Stimulated activated CD4-positive, alpha-beta T cell treated with anti-CD3 and anti-CD28 coated beads, Interleukin-1b, Interleukin-23, amount 100 ng/mL, for 24 hours (primary cell): ENCODE measurements at regions not wholly inside any gene's neighbourhood (a gene's known extent, or its start where the extent isn't known, plus 50 kb on each side); places are given as distances from the start of the nearest gene placed in this dataset.
"Not testable (repeated sequence)": the region's sequence is repeated elsewhere in the genome, so short reads cannot be mapped to it uniquely, and the experiment has no call there.

ENCODE experiments used
- DNase-seq, 4 experiments: peaks; one replicate each; pipeline ENCODE4 v3.0.0-alpha.2; 2020; ENCODE audit warnings: low read depth in 4 of 4, low spot score in 1 of 4

DNA sequence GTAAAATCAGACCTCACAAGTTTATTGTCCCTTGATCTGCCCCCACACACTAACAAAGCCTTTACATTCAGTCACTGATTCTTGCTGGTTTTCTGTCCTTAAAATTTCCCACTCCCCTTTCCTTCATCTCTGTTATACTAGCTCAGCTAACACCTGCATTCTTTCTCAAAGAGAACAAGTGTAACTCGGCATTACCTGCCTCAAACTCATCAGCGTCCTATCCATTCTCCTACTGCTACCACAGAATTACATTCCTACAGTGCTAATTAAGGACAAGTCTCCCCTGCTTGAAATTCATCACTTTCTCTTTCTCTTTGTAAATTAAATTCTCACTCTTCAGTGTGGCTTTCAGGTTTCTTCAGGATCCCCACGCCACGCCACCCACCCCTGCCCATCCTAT, 773.2 kb downstream of the FRK start:
- no peak for DNase-seq

DNA sequence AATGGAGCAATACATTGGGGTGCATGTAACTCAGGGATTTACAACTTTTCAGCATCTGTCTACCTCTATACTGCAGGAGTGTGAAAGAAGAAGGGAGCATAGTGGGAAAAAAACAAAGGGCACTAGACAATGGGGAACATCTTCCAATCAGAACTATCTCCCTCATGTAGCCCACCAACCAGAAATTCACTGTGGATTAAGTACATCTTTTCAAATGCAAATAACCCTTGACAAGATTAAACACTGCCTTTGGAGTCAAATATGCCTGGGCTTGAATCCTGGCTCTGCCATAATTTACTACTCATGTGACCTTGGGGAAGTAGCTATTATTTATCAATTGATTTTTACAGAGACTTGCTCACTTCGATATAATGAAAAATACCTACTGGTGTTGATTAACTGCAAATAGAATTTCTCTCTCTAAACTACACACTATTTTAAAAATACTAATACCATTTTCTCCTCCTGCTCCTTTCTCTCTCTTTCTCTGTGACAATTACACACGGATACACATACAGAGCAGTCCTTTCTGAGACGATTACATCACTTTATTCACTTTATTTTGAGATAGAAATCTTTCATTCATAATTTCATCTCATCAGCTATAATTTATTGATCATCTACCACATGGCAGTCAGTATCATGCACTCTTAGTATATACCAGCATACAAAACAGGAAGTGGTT, 783.7 kb downstream of the FRK start:
- no peak for DNase-seq

DNA sequence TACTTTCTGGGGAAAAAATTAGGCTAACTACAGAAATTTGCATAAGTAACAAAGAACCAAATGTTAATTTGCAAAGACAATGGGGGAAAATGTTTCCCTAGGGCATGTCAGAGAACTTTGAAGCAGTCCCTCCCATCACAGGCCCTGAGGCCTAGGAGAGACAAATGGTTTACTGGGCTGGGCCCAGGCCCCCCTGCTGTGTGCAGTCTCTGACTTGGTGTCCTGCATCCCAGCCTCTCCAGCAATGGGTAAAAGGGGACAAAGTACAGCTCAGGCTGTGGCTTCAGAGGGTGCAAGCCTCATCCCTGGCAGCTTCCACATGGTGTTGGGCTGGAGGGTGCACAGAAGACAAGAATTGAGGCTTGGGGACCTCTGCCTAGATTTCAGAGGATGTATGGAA, 788.4 kb downstream of the FRK start:
- DNase-seq = no peak

DNA sequence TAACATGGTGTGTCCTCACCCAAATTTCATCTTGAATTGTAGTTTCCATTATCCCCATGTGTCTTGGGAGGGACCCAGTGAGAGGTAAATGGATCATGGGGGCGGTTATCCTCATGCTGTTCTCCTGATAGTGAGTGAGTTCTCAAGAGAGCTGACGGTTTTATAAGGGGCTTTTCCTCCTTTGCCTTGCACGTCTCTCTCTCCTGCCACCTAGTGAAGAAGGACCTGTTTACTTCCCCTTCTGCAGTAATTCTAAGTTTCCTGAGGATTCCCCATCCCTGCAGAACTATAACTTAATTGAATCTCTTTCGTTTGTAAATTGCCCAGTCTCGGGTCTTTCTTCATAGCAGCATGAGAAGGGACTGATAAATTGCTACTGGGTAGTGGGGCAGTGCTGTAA, 789.3 kb downstream of the FRK start:
- DNase-seq = no peak

DNA sequence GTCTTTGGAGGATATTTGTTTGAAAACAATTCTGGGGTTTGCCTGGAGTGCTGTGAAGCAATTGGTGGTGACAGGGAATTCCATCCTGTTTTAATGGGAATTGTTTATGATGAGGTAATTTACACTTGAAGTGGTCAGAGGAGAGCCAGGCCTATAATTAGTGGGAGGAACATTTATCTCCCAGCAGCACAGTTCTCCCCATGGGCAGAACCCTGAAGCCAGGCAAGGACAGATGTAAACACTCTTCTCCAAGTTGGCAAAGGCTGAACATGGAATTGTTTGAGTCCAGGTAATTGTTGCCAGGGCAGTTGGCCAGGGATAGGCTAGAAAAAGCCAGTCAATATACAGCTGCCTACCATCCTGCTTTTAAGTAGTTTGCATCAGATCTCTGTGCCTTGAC, 789.7 kb downstream of the FRK start:
- no peak for DNase-seq

DNA sequence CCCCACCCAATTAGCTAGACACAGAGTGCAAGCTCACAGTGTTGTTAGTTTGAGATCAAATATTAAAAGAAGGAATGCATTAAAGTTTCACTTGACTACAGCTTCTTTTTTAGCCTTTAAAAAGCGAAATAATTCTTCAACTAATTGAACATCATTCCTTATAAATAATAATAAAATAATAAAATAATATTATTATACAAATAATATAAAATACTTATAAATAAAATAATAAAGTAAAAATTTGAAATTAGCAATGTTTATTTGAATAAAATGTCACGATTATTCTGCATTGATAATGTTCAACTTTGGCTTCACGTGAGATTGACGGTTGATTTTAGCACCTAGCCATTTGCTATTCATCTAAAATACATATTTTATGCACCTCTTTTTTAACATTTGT, 819.3 kb downstream of the FRK start:
- DNase-seq = no peak

DNA sequence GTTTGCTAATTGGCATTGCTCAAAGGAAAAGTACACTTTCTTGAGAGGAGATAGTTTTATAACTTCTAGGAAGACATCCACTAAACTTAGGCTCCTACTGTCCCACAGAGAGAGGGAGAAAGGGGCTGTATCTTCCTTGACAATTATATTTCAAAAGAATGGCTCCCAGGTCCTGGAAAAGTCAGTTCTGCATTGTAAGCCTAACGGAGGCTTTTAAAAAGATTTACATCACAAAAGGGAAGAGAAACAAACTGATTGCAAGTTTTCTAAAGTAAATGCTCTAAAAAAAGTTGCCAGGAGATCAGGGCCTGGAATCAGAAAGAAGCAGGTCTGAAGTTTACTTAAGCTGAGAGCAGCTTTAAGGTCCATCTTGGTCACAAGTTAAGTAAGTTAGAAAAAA, 839.5 kb downstream of the FRK start:
- no peak for DNase-seq

DNA sequence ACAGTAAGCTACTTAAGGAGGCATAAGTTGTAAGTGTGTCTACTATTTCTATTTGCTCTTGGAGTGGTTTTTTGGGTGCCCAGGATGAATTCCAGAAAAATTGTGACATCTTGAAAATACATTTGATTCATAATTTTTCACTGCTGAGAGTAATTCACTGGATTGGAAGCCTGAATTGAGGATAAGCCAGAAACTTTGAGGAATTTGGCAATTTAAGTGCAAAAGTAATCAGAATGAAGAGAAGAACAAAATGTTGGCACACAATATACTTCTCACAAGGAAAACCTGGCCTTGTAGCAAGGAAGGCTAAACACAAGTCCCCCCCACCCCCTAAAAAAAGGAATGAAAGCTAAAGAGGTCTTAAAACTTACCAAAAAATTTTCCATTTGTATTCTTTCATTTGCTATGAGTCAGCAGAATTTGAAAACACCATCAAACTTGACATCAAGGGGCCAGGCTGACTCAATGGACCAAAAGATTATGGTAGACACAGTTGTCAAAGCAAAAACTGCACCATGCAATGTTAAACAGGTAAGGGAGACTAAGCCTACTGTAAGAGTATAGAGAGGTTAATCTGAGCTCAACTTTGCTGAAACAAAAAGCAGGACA, 840.0 kb downstream of the FRK start:
- DNase-seq = no peak

DNA sequence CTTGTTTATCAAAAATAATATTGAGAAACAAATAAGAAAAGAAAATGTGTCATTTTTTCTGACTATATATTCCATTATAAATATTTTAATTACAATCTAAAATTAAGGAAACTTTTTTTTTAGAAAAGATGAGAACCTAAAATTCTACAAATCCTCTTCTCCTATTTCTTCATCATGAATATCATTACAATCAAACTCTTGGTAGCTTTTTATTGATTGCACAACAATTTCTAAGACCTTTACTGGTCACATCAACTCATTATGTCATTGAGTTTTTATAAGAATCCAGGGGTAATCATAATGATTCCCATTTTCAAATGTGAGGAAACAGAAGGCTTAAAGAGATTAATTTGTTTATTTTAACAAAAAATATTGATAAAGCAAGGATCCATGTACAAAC, 841.0 kb downstream of the FRK start:
- DNase-seq = no peak

DNA sequence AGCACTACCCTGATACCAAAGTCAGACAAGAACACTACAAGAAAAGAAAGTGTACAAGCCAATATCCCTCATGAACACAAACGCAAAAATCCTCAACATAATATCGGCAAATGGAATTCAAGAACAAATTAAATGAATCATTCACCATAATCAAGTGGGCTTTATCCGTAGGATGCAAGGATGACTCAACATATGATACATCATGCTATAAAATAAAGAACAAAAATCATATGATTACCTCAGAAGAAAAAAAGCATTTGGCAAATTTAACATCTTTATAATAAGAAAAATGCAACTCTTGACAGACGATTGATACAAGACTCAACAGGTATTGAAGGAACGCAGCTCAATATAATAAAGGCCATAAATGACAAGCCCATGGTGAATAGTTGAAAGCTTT, 843.9 kb downstream of the FRK start:
- no peak for DNase-seq

DNA sequence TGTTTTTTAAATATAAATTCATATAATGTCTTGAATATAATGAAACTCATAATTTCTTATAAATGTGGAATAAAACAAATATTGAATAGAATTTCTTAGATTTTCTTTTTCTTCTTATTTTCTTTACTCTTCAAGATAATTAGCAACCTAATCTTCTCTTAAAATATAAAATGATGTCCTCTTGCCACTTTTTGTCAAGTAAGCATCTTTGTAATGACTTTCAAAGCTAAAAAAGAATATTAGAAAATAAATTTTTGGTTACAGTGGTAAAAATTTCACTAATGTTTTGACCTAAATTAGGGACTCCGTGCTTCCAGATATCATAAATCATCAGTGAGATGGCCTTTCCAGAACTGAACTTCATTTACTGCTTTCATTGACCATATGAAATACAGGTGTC, 846.4 kb downstream of the FRK start:
- no peak for DNase-seq

DNA sequence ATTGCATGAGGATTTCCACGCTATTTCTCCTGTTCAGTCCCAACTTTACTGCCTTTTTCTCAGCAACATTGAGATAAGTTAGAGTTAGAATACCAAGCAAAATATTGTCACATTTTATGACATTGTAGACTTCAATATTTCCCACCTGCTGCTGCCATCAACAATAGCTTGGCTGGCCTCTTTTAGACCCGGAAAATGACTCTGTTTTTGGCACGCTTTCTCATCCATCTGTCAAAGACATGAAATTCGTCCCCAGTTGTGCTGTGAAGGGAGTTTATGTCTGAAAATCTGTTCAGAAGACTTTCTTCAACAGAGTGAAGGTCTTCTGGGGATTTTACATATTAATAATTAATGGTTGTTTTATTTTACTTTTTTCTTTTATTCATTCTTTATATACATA, 857.3 kb downstream of the FRK start:
- no peak for DNase-seq

DNA sequence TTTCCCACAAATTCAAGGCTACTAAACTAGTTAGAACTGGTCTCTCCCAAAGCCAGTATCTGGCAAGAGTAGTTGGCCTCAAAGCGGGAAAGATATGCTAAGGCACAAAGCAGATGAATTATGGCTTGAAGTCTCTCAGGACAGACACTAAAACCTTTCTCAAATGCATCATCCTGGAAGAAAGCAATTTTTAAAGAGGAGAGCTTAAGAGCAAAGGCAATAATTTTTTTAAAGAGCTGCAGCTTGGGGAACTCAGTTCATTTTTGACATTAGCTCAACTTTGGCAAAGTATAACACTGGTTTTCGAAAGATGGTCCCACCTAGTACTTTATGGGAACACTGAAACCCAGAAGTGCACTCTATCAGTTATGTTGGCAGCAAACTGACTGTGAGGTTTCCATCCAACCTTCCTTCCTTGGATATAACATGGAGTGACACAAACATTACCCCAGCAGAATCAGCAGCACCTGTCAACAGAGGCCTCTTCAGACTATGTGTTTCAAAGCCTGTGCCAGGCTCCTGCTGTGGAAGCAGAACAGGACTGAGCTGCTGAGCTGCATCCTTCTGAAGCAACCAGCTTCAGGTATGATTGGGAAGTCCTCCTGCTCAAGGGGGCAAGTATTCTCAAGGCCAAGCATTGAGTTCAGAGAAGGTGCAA, 852.3 kb upstream of the HS3ST5 start:
- no peak for DNase-seq

DNA sequence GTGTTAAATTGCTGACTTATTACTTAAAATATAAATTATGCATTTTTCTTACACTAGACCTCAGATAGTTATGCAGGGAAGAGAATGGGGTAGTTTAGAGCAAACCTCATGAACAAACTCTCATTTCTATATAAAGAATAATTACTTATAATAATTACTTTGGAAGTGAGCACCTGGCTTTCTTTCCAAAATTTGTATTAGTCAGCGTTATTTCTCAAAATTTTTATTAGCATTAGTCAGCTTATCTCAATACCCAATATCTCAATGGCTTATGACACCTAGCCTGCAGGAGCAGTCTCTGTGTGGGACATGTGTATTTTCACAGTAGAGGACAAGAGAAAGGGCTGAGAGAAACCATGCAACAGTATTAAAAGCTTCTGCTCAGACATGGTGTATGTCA, 849.2 kb upstream of the HS3ST5 start:
- DNase-seq = no peak

DNA sequence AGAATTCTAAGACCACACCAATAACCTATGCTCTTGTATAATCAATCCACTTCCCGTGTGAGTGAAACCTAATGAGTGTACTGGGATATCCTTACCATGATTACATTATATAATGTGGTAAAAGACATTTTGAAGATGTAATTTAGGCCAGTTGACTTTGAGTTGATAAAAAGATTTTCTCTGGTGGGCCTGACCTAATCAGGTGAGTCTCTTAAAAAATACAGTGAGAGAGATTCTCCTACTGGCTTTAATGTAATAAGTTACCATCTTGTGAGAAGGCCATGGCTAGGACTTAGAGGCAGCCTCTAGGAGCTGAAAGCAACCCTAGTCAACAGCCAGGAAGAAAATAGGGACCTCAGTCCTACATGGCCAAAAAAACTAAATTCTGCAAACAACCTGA, 847.7 kb upstream of the HS3ST5 start:
- no peak for DNase-seq

DNA sequence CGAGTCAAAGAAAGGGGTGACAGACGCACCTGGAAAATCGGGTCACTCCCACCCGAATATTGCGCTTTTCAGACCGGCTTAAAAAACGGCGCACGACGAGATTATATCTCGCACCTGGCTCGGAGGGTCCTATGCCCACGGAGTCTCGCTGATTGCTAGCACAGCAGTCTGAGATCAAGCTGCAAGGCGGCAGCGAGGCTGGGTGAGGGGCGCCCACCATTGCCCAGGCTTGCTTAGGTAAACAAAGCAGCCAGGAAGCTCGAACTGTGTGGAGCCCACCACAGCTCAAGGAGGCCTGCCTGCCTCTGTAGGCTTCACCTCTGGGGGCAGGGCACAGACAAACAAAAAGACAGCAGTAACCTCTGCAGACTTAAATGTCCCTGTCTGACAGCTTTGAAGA, 832.6 kb upstream of the HS3ST5 start:
- not testable (repeated sequence) for DNase-seq

DNA sequence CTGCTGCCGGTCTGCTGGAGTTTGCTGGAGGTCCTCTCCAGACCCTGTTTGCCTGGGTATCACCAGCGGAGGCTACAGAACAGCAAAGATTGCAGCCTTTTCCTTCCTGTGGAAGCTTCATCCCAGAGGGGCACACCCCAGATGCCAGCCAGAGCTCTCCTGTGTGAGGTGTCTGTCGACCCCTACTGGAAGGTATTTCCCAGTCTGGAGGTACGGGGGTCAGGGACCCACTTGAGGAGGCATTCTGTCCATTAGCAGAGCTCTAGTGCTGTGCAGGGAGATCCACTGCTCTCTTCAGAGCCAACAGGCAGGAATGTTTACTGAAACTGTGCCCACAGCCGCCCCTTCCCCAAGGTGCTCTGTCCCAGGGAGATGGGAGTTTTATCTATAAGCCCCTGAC, 823.1 kb upstream of the HS3ST5 start:
- DNase-seq = not testable (repeated sequence)

DNA sequence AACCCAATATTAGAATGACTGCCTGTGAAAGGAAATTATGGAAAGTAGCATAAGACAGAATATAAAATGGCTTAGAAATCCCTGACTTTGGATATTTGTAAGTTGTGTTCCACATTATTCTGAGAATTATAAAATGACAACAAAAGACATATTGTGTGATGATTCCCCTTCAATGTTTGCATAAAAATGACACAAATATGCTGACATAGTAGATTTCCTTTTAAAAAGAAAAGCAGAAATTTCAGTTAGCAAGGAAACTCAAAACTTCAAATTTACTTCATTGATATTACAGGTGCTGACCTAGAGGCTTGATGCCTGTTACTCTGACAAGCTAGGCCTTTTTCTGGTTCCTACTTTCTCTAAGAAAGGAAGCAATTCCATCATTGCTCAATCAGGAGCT, 816.9 kb upstream of the HS3ST5 start:
- DNase-seq = no peak

DNA sequence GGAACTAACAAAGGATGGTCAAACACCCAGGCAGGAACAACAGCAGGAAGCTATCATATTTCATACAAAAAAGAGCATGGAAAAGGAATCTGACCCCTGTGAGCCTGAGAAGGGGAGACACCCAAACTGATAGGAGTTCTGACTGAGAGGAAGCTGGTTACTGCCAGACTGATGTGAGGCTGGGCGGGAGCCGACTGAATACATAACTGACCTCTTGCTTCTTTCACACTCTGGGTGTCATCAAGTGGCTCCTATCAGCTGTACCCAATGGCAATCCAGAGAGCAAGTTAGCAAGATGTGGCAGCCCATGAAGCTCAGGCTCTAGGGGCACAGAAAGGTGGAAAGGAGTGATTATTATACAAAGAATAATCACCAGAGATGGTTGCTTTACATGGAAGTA, 795.1 kb upstream of the HS3ST5 start:
- no peak for DNase-seq

DNA sequence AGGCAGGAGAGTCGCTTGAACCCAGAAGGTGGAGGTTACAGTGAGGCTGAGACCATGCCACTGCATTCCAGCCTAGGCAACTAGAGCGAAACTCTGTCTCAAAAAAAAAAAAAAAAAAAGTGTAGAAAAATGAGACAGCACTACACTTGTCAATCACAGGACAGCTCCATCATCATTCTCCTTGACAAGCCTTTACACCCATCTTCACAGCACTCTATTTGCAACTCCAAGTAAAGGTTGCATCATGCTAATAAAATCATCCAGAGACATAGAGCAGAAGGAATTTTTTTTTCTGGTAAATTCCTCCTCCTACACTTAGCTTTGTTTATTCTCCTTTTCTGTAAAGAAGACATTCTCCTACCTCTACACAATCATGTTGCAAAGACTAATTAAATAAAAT, 791.0 kb upstream of the HS3ST5 start:
- no peak for DNase-seq

DNA sequence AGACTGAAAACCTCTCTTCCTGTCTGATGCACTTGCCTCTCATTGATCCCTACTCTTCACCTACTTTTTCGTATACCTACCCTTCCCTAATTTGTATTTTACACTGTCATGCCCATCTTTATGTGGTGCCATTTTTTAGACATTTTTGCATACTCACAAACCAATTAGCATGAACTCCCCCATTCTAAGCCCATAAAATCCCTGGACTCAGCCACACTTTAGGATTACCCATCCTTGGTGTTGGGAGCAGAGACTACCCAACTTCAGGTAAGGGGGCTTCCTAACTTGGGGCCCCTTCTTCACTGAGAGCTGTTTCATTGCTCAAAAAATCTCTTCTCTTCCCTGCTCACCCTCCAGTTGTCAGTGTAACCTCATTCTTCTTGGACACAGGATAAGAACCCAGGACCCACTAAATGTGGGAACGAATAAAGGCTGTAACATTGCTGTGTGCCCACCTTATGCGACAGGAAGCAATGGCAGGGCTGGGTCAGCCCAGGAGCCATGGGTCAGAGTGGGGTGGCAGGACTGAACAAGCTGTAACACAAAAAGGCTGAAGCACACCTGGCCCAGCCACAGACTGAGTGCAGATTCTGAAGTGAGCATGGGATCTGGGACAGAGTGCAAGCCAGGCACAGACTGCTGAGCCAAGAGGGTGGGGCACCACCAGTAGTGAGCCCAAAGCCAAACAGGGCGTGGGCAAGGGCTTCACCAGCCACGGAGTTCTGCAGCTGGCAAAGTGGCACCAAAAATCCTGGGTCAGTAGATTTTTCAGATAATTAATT, 789.1 kb upstream of the HS3ST5 start:
- DNase-seq = no peak

DNA sequence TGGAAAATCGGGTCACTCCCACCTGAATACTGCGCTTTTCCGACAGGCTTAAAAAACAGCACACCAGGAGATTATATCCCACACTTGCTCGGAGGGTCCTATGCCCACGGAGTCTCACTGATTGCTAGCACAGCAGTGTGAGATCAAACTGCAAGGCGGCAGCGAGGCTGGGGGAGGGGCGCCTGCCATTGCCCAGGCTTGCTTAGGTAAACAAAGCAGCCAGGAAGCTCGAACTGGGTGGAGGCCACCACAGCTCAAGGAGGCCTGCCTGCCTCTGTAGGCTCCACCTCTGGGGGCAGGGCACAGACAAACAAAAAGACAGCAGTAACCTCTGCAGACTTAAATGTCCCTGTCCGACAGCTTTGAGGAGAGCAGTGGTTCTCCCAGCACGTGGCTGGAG, 778.7 kb upstream of the HS3ST5 start:
- not testable (repeated sequence) for DNase-seq
